MG63 (cell line): ENCODE measurements at regions not wholly inside any gene's neighbourhood (a gene's known extent, or its start where the extent isn't known, plus 50 kb on each side); places are given as distances from the start of the nearest gene placed in this dataset.

ENCODE experiments used
- DNase-seq: peaks from one replicate; pipeline ENCODE4 v3.0.0-alpha.2; 2020
- H3K27me3 ChIP-seq: fragments of 250-450 bp; sonication (Bioruptor Pico); 2 replicates; pipeline ENCODE4 v1.5.1; 2020; ENCODE audit warnings: mild to moderate bottlenecking, moderate library complexity
- H3K36me3 ChIP-seq: fragments of 250-450 bp; sonication (Bioruptor Pico); 2 replicates; pipeline ENCODE4 v1.5.1; 2020; ENCODE audit warnings: mild to moderate bottlenecking, moderate library complexity
- H3K4me3 ChIP-seq: fragments of 250-450 bp; sonication (Bioruptor Pico); 2 replicates; pipeline ENCODE4 v1.5.1; 2020; ENCODE audit warnings: mild to moderate bottlenecking, moderate library complexity
- H3K9me3 ChIP-seq: fragments of 250-450 bp; sonication (Bioruptor Pico); 2 replicates; pipeline ENCODE4 v1.5.1; 2020; ENCODE audit warnings: mild to moderate bottlenecking, moderate library complexity

DNA sequence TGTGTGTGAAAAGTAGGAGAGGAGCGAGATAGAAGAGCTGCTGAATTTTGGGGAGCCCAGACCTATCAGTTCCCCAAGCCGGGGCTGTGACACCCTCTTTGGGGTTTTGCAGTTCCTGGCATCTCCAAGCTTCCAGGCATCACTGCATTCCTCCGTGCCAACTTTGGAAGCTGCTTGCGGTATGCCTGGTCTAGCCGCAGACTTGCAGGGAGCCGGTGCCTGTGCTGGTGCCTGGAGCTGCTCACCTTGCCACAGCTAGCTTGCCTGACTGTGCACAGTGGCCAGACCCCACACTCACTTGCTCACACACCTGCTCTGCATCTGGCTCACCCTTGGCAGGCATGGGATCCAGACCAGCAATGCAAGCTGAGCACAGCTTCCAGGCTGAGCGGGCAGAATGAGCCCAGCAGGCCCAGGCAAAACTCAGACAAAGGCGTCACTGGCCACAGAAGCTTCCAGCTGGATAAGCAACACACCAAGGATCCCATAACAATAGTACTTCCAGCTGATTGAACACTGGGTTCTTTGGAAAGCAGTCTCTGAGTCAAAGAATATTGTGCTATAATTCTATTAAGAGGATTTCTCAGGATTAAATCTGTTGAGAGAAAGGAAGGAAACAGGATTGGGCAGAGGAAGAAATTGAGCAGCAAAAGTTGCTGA, 390.9 kb downstream of the TEX13C start:
- Histone ChIP-seq H3K27me3 (no peaks in the 10 kb centered on the region), H3K9me3 (no peaks in the 10 kb centered on the region), H3K4me3 (no peak overlapping the region), H3K36me3 (no peaks in the 10 kb centered on the region)
- DNase-seq: no peak

DNA sequence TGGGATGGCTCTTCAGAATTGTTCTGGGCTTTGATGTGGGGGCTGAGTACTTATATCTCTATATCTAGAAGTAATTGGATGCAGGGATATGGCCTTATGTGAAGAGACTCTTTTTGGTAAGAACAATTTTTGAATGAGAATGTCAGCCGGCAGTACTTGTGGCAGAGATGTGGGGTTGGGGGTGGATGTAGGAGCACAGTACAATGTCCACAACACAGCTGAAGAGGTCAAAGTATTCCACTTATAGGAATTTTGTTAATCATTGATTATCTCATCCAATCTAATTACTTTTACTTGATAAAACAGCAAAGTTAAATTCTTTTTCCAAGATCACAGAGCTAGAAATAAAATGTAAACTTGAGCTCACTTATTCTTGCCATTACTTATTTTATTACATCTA, 391.4 kb downstream of the TEX13C start:
- Histone ChIP-seq H3K9me3 (no peaks in the 10 kb centered on the region), H3K36me3 (no peaks in the 10 kb centered on the region), H3K27me3 (no peaks in the 10 kb centered on the region), H3K4me3 (no peak overlapping the region)
- DNase-seq: no peak

DNA sequence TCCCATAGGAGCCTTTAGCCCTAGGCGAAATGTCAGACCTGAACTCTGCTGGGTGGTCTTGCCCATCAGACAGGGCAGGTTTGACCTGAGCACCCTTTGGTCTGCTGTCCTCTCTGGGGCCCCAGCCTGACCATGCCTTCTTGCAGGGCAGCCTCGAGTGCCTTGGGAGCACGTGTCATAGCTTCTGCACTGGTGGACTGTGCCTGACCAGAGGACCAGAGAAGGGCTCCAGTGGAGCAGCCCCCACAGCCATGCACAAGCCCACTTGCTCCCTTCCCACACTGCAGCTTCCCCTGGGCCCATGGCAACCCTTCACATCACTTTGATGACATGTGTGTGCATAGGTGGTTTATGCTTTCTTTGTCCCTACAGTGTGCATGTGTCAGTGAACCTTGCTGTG, 394.0 kb downstream of the TEX13C start:
- Histone ChIP-seq H3K9me3 (no peaks in the 10 kb centered on the region), H3K27me3 (no peaks in the 10 kb centered on the region), H3K36me3 (no peaks in the 10 kb centered on the region), H3K4me3 (no peak overlapping the region)
- DNase-seq: no peak

DNA sequence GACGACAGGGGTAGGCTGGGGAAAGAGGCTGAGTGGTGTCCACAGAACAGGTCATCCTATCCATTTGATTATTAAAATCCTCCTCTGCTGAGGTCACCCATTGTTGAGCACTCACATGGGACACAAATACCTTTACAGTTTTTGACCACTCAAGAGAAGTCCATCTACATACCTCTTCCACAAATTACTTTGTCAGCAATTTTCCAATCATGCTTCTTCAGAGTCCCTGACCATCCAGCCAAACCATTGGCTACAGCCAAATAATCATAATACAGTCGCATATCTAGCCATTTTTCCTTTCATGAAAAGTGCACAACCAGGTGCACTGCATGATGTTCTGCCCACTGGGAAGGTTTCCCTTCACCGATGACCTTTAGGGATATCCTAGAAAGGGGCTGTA, 407.4 kb downstream of the TEX13C start:
- H3K4me3 ChIP-seq: no peak overlapping the region
- DNase-seq: no peak
- H3K27me3 ChIP-seq: no peaks in the 10 kb centered on the region
- no peaks in the 10 kb centered on the region for H3K36me3 ChIP-seq
- H3K9me3 ChIP-seq: no peaks in the 10 kb centered on the region

DNA sequence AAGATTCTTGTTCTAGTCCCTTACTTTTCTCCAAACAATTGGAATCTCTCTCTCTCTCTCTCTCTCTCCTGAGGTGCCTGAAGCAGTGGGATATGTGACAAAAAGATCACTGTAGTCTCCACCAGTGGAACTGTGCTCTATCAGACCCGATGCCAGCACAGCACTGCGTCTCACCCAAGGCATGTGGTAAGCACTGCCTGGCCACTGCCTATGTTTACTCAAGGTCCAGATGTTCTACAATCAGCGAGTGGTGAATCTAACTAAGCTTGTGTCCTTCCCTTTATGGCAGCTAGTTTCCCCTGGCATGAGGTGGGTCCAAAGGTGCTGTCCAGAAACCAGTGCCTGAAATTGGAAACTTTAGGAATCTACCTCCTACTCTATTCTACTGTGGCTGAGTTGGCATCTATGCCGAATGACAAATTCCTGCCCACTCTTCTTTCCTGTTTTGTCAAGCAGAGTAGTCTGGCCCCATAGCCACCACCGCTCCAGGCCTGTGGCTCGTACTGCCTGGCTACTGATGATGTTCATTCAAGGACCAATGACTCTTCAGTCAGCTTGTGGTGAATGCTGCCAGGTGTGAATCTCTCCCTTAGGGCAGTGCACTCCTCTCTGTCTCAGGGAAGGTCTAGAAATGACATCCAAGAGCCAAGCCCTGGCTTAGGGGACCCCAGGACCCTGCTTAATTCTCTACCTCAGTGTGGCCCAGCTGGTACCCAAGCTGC, 416.5 kb downstream of the TEX13C start:
- no peaks in the 10 kb centered on the region for H3K36me3 ChIP-seq

DNA sequence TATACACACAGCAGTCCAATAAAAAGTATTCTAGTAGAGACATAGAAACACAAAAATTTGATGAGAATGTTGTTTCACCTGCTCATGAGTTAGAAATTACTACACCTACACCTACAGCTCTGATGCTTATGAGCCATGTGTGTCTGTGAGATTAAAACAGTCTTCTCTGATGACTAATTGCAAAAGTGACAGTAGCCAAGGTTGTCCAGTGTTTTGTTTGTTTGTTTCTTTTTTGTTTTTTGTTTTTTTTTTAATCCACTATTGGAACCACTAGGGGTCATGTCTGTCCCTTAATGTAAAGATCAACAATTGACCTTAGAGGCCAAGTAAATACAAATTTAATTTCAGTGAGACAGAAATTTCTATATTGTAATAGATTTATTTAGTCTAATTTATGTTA, 423.1 kb downstream of the TEX13C start:
- no peak for DNase-seq
- Histone ChIP-seq H3K4me3 (no peak overlapping the region), H3K36me3 (no peaks in the 10 kb centered on the region)

More for the DNA sequence above, 416.5 kb downstream of the TEX13C start:
- no peak for DNase-seq
- no peaks in the 10 kb centered on the region for H3K27me3 ChIP-seq
- H3K9me3 ChIP-seq: no peaks in the 10 kb centered on the region
- H3K4me3 ChIP-seq: no peak overlapping the region

DNA sequence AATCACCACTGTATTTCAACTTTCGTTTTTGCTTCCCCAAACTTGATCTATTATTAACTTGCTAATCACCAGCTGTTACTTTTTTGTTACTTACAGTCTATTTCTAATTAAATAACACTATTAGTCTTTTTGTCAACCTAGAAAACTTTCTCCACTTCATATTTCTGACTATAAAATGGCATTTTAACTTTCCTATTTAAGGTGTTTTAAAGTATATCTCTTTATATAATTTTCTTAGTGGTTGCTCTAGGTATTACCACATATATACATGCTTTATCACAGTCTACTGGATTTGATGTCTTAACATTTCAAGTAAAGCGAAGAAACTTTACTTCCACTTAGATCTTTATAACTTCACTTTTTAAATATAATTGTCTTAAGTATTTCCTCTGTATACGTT, 421.2 kb downstream of the DCAF12L2 start:
- DNase-seq: no peak

More for the DNA sequence above, 423.1 kb downstream of the TEX13C start:
- Histone ChIP-seq H3K27me3 (no peaks in the 10 kb centered on the region), H3K9me3 (no peaks in the 10 kb centered on the region)

DNA sequence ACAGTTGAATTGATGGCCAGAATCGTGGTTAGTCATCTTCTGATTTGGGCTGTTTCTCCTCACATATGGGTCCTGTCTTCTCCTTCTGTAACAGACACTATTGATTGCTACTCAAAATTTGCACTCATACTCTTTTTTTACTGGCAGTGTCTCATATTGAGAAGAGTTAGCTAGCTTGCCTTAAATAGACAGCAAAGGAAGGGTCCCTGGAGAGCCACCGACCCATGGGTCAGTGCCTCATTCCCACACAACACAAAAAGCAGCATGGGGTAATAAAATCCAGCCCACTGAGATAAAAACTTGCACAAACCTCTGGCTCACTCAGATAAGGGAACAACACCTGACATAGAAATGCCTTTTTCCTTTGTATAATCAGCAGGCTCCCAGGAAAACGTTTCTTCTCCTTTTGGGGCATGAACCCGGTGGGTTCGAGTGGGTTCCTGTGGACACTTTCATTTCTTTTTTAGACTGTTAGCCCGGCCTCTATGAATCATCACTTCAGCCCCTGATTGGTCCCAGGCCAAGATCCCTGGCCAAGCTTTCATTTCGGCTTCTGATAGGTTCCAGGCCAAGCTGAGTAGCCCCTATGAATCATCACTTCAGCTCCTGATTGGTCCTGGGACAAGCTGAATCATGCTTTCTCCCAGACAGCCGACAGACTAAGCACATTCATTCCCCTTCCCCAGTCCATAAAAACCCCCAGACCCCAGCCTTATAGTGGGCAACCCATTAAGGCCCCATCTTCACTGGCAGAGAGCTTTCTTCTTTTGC, 408.1 kb downstream of the DCAF12L2 start:
- Histone ChIP-seq H3K27me3 (no peaks in the 10 kb centered on the region), H3K9me3 (no peaks in the 10 kb centered on the region), H3K36me3 (no peaks in the 10 kb centered on the region), H3K4me3 (no peak overlapping the region)
- peak; percentile 38 for DNase-seq

More for the DNA sequence above, 421.2 kb downstream of the DCAF12L2 start:
- no peak overlapping the region for H3K4me3 ChIP-seq
- H3K36me3 ChIP-seq: no peaks in the 10 kb centered on the region
- H3K27me3 ChIP-seq: no peaks in the 10 kb centered on the region
- H3K9me3 ChIP-seq: no peaks in the 10 kb centered on the region

DNA sequence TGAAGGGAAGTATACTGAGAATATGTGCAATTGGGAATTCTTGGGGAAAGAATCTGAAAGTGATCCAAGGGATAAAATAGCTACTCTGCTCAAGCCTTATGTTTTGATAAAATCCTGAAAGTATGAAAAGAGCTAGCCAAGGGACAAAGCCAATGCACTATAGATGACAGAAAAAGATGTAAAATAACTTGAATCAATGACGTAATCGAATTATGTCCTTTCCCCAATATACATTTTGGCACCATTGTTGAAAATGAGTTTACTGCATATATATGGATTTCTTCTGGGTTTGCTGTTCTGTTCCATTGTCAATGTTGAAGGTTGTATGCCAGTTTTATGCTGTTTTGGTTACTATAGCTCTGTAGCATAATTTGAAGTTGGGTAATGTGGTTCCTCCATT, 407.3 kb downstream of the DCAF12L2 start:
- DNase-seq: no peak
- Histone ChIP-seq H3K36me3 (no peaks in the 10 kb centered on the region), H3K27me3 (no peaks in the 10 kb centered on the region), H3K9me3 (no peaks in the 10 kb centered on the region), H3K4me3 (no peak overlapping the region)

DNA sequence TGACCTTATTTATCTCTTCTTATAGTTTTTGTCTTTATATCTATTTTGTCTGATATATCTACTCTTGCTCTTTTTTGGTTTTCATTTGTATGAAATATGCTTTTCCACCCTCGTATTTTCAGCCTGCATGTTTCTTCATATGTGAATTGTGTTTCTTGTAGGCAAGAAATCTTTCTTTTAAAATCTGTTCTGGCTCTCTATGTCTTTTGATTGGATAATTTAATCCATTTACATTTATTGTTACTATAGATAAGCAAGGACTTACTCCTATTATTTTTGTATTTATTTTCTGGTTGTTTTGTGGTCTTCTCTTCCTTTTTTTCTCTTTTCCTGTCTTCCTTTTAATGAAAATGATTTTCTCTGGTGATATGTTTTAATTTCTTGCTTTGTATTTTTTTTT, 403.1 kb downstream of the DCAF12L2 start:
- Histone ChIP-seq H3K4me3 (no peak overlapping the region), H3K27me3 (no peaks in the 10 kb centered on the region), H3K9me3 (no peaks in the 10 kb centered on the region), H3K36me3 (no peaks in the 10 kb centered on the region)
- no peak for DNase-seq

DNA sequence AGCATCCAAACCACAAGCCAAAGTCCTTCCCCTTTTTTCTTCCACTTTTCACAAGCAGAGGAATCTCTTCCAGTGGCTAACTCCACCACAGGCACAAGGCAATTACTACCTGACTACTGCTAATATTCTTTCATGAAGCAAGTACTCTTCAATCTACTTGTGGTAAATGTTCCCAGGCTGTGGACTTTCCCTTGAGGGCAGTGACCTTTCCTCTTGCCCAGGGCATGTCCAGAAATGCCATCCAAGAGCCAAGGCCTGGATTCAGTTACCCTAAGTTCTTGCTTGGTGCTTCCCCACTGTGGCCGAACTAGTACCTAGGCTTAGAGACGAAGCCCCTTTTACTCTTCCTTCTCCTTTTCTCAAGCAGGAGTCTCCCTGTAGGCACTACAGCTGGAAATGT, 400.7 kb downstream of the DCAF12L2 start:
- H3K9me3 ChIP-seq: no peaks in the 10 kb centered on the region
- H3K4me3 ChIP-seq: no peak overlapping the region
- no peaks in the 10 kb centered on the region for H3K36me3 ChIP-seq
- no peaks in the 10 kb centered on the region for H3K27me3 ChIP-seq
- DNase-seq: no peak

DNA sequence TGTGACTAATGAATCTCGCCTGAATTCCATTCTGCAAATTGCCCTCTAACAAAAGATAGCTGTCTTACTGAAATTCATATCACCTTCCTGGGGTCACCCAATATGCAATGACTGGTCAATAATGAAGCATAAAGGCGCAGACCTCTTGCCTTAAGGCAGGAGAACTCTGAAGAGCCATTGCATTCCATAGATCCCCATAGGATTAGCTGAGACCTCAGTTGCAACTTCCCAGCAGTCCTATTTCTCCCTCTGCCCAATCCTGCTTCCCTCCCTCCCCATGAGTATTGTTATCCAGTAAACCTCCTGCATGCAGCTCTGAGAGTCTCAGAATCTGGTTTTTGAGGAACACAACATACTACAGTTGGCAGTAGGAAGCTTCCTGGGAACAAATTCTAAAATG, 396.5 kb downstream of the DCAF12L2 start:
- no peaks in the 10 kb centered on the region for H3K9me3 ChIP-seq
- no peak for DNase-seq
- no peaks in the 10 kb centered on the region for H3K27me3 ChIP-seq
- H3K4me3 ChIP-seq: no peak overlapping the region
- H3K36me3 ChIP-seq: no peaks in the 10 kb centered on the region

DNA sequence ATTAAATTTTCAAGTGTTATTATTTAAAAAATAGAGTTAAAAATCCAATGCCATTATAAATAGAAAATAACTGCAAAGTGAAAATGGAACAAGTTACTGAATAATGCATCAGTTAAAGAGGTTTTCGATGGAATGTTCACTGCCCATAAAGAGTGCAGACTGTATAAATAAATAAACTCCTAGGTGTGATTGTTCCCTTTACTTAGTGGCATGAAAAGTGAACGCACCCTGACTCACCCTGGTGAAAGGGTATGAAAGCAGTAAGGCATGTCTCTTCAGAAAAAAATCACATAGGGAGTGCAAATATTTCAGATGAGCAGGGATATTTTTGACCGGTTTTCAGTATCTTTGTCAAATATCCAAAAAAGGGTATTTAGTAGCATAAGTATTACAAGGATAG, 387.8 kb downstream of the DCAF12L2 start:
- H3K36me3 ChIP-seq: no peaks in the 10 kb centered on the region

DNA sequence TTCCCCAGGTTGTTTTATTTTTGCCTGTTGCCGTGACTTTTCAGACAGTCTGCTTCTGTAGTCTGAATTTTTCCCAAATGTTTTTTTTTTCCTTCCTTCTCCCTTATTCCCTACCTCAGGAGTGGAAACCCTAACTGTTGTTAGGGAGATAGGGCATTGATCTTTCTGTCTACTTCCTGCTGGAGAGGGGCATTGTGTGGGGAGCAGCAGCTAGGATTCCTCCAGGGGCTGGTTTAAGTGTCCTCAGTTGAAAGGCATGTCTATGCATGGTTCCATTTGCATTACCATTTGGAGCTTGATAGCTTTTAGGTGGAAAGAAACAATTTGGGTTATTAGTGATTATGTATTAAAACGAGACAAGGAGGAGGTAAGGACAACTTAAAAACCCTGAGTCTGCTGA, 383.9 kb downstream of the DCAF12L2 start:
- DNase-seq: no peak
- no peaks in the 10 kb centered on the region for H3K9me3 ChIP-seq
- no peak overlapping the region for H3K4me3 ChIP-seq
- no peaks in the 10 kb centered on the region for H3K36me3 ChIP-seq
- no peaks in the 10 kb centered on the region for H3K27me3 ChIP-seq

More for the DNA sequence above, 387.8 kb downstream of the DCAF12L2 start:
- no peak for DNase-seq
- Histone ChIP-seq H3K4me3 (no peak overlapping the region), H3K27me3 (no peaks in the 10 kb centered on the region), H3K9me3 (no peaks in the 10 kb centered on the region)

DNA sequence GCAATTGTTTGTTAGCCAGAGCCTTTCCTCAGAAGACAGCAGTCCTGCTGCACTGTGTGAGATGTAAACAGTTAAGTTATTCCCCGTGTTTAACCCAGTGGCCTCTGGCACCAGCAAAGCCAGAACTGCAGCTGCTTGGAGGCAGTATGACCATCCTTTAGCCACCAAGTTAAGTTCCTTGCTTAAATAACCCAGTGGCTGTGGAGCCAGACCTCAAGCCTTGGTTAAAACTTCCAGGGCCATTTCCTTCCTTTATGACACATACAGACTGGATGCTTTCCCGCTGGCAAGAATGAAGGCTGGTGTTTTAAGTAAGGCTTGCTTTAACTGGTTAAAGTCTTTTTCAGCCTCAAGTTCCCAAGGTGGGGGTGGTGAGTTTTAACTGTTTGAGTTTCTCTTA, 379.8 kb downstream of the DCAF12L2 start:
- DNase-seq: peak; percentile 56
- H3K27me3 ChIP-seq: no peaks in the 10 kb centered on the region
- no peaks in the 10 kb centered on the region for H3K36me3 ChIP-seq
- H3K9me3 ChIP-seq: no peaks in the 10 kb centered on the region
- H3K4me3 ChIP-seq: no peak overlapping the region

DNA sequence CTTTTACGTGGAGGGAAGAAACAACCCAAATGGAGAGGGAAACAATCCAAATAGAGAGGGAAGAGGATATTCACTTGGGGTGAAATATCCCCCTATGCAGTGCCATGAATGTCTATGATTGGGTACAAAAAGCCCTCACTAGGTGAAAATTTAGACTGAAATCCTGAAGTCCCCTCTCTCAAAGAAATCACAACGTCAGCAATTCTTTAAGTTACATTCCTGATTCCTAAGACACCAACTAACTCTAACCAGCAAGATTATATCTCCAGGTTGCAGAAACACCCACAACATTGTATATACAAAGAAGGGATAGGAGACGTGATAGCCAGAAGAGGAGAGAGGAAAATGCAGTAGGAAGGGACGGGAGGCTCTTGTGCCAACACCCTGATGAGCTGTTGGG, 374.3 kb downstream of the DCAF12L2 start:
- no peak for DNase-seq
- H3K9me3 ChIP-seq: no peaks in the 10 kb centered on the region
- no peaks in the 10 kb centered on the region for H3K27me3 ChIP-seq
- no peak overlapping the region for H3K4me3 ChIP-seq
- H3K36me3 ChIP-seq: no peaks in the 10 kb centered on the region

DNA sequence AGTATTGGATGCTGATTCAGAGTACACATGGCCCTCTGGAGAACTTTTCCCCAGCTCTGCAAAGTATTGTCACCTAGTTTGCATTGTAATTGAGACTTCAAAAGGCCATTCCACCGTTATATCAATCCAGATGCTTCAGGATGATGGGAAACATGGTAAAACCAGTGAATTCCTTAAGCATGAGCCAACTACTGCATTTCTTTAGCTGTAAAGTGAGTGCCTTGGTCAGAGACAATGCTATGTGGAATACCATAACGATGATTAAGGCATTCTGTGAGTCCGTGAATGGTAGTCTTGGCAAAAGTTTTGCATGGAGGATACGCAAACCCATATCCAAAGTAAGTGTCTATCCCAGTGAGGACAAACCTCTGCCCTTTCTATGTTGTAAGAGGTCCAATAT, 355.2 kb downstream of the DCAF12L2 start:
- DNase-seq: no peak
- Histone ChIP-seq H3K4me3 (no peak overlapping the region), H3K27me3 (no peaks in the 10 kb centered on the region), H3K9me3 (no peaks in the 10 kb centered on the region), H3K36me3 (no peaks in the 10 kb centered on the region)
